H9 (cell line): ENCODE measurements at regions not wholly inside any gene's neighbourhood (a gene's known extent, or its start where the extent isn't known, plus 50 kb on each side); places are given as distances from the start of the nearest gene placed in this dataset.

Experiments
- DNase-seq: peaks from one replicate; pipeline ENCODE4 v3.0.0-alpha.2; 2017
- H2AFZ ChIP-seq: one replicate; pipeline ENCODE4 v1.6.1; 2013; ENCODE audit warnings: mild to moderate bottlenecking, low read length, control low read depth, moderate library complexity
- H2AK5ac ChIP-seq: 2 replicates; pipeline ENCODE4 v1.6.1; 2013; ENCODE audit warnings: low read length, control low read depth, mixed read lengths; ENCODE audit not compliant: insufficient read length
- H2BK120ac ChIP-seq: one replicate; pipeline ENCODE4 v1.6.1; 2013; ENCODE audit warnings: low read depth, mild to moderate bottlenecking, low read length, control low read depth, inconsistent platforms; ENCODE audit not compliant: poor library complexity, severe bottlenecking
- H2BK12ac ChIP-seq: 2 replicates; pipeline ENCODE4 v1.6.1; 2013; ENCODE audit warnings: low read length, control low read depth, mixed read lengths, low read depth; ENCODE audit not compliant: insufficient read length
- H2BK15ac ChIP-seq: 2 replicates; pipeline ENCODE4 v1.6.1; 2013; ENCODE audit warnings: low read depth, low read length, control low read depth
- H2BK20ac ChIP-seq: one replicate; pipeline ENCODE4 v1.6.1; 2013; ENCODE audit warnings: low read depth, mild to moderate bottlenecking, low read length, control low read depth, inconsistent platforms; ENCODE audit not compliant: poor library complexity, severe bottlenecking
- H2BK5ac ChIP-seq: 2 replicates; pipeline ENCODE4 v1.6.1; 2013; ENCODE audit warnings: low read length, control low read depth, mixed read lengths; ENCODE audit not compliant: insufficient read length
- H3K14ac ChIP-seq: 2 replicates; pipeline ENCODE4 v1.6.1; 2013; ENCODE audit warnings: low read length, control low read depth; ENCODE audit not compliant: insufficient read depth
- H3K18ac ChIP-seq: 2 replicates; pipeline ENCODE4 v1.6.1; 2013; ENCODE audit warnings: low read depth, mild to moderate bottlenecking, mixed read lengths, low read length, control low read depth; ENCODE audit not compliant: insufficient read length
- H3K23ac ChIP-seq: 2 replicates; pipeline ENCODE4 v1.6.1; 2013; ENCODE audit warnings: low read length, control low read depth, mixed read lengths, low read depth; ENCODE audit not compliant: insufficient read length
- H3K23me2 ChIP-seq: 2 replicates; pipeline ENCODE4 v1.6.1; 2013; ENCODE audit warnings: low read depth, mild to moderate bottlenecking, mixed read lengths, low read length, control low read depth; ENCODE audit not compliant: insufficient read length, poor library complexity, severe bottlenecking
- H3K27ac ChIP-seq: 2 replicates; pipeline ENCODE4 v1.5.1; 2013; ENCODE audit warnings: low read length, control low read depth, mixed read lengths, low read depth; ENCODE audit not compliant: insufficient read length
- H3K27me3 ChIP-seq: 2 replicates; pipeline ENCODE4 v1.6.1; 2013; ENCODE audit warnings: low read length, control low read depth, inconsistent platforms; ENCODE audit not compliant: insufficient read depth
- H3K4ac ChIP-seq: 2 replicates; pipeline ENCODE4 v1.6.1; 2013; ENCODE audit warnings: low read depth, mild to moderate bottlenecking, control low read depth, inconsistent platforms, low read length, moderate library complexity
- H3K4me1 ChIP-seq: 2 replicates; pipeline ENCODE4 v1.6.1; 2013; ENCODE audit warnings: low read length, control low read depth, inconsistent platforms; ENCODE audit not compliant: insufficient read depth
- H3K4me2 ChIP-seq: 2 replicates; pipeline ENCODE4 v1.6.1; 2013; ENCODE audit warnings: low read length, control low read depth, mixed read lengths; ENCODE audit not compliant: insufficient read length, insufficient read depth
- H3K56ac ChIP-seq: 2 replicates; pipeline ENCODE4 v1.6.1; 2013; ENCODE audit warnings: low read depth, mild to moderate bottlenecking, mixed read lengths, low read length, control low read depth; ENCODE audit not compliant: insufficient read length
- H3K79me1 ChIP-seq: 2 replicates; pipeline ENCODE4 v1.6.1; 2013; ENCODE audit warnings: low read depth, mild to moderate bottlenecking, moderate library complexity, low read length, control low read depth, inconsistent platforms; ENCODE audit not compliant: insufficient read depth, poor library complexity, severe bottlenecking
- H3K79me2 ChIP-seq: 2 replicates; pipeline ENCODE4 v1.6.1; 2013; ENCODE audit warnings: low read length, control low read depth, inconsistent platforms; ENCODE audit not compliant: insufficient read depth
- H3K9ac ChIP-seq: 2 replicates; pipeline ENCODE4 v1.6.1; 2013; ENCODE audit warnings: low read length, control low read depth, mixed read lengths; ENCODE audit not compliant: insufficient read length; ENCODE audit errors: extremely low read depth
- H3K9me3 ChIP-seq: one replicate; pipeline ENCODE4 v1.6.1; 2013; ENCODE audit warnings: low read depth, low read length, inconsistent platforms; ENCODE audit not compliant: control insufficient read depth
- H3T11ph ChIP-seq: one replicate; pipeline ENCODE4 v1.6.1; 2013; ENCODE audit warnings: mild to moderate bottlenecking, low read length, control low read depth, inconsistent platforms
- H4K20me1 ChIP-seq: one replicate; pipeline ENCODE4 v1.6.1; 2013; ENCODE audit not compliant: control insufficient read depth, insufficient read length, insufficient read depth
- H4K5ac ChIP-seq: 2 replicates; pipeline ENCODE4 v1.6.1; 2013; ENCODE audit warnings: low read depth, mild to moderate bottlenecking, mixed read lengths, low read length, control low read depth; ENCODE audit not compliant: insufficient read length
- H4K8ac ChIP-seq: replicated peaks from 2 replicates; pipeline ENCODE4 v1.6.1; 2013; ENCODE audit warnings: low read length, control low read depth, mixed read lengths, low read depth; ENCODE audit not compliant: insufficient read length
- H4K91ac ChIP-seq: 2 replicates; pipeline ENCODE4 v1.6.1; 2013; ENCODE audit warnings: low read depth, mild to moderate bottlenecking, moderate library complexity, mixed read lengths, low read length, control low read depth; ENCODE audit not compliant: insufficient read length
- H3K27ac Mint-ChIP-seq, 3 experiments: 2 replicates in 2 of 3; 3 replicates in 1 of 3; pipeline ENCODE4 v1.8.0; 2020 to 2021; ENCODE audit warnings: mixed read lengths in 3 of 3, mild to moderate bottlenecking in 1 of 3, moderate library complexity in 1 of 3
- H3K27me3 Mint-ChIP-seq: 2 replicates; pipeline ENCODE4 v1.8.0; 2021; ENCODE audit warnings: low read depth, mild to moderate bottlenecking, moderate library complexity, mixed read lengths
- H3K36me3 Mint-ChIP-seq, 3 experiments: 2 replicates in 2 of 3; 3 replicates in 1 of 3; pipeline ENCODE4 v1.8.0; 2020 to 2021; ENCODE audit warnings: low read depth in 3 of 3, mixed read lengths in 3 of 3; ENCODE audit not compliant: insufficient read depth in 1 of 3
- H3K4me1 Mint-ChIP-seq, 2 experiments: 2 replicates each; pipeline ENCODE4 v1.8.0; 2020; ENCODE audit warnings: mixed read lengths in 2 of 2
- H3K4me3 Mint-ChIP-seq, 2 experiments: 2 replicates in 1 of 2; 3 replicates in 1 of 2; pipeline ENCODE4 v1.8.0; 2020 to 2021; ENCODE audit warnings: mild to moderate bottlenecking in 2 of 2, mixed read lengths in 2 of 2, moderate library complexity in 1 of 2
- H3K9me3 Mint-ChIP-seq, 2 experiments: 2 replicates in 1 of 2; 3 replicates in 1 of 2; pipeline ENCODE4 v1.8.0; 2020; ENCODE audit warnings: mild to moderate bottlenecking in 2 of 2, mixed read lengths in 2 of 2, moderate library complexity in 1 of 2
- CTCF ChIP-seq: fragments of 200-600 bp; sonication (generic); conservative IDR thresholded peaks from 3 replicates; pipeline ENCODE4 v1.8.0; 2021; ENCODE audit warnings: antibody characterized with exemption, mild to moderate bottlenecking
- WGBS: extraction: QIAGEN DNeasy Blood & Tissue Kit; methylation state at CpG from one replicate; pipeline ENCODE4 v1.1.7; 2013; ENCODE audit warnings: missing lambda C conversion rate, low lambda C conversion rate, mixed read lengths; ENCODE audit not compliant: insufficient read length; ENCODE audit errors: extremely low coverage; 5-methylcytosine and 5-hydroxymethylcytosine counted together

DNA sequence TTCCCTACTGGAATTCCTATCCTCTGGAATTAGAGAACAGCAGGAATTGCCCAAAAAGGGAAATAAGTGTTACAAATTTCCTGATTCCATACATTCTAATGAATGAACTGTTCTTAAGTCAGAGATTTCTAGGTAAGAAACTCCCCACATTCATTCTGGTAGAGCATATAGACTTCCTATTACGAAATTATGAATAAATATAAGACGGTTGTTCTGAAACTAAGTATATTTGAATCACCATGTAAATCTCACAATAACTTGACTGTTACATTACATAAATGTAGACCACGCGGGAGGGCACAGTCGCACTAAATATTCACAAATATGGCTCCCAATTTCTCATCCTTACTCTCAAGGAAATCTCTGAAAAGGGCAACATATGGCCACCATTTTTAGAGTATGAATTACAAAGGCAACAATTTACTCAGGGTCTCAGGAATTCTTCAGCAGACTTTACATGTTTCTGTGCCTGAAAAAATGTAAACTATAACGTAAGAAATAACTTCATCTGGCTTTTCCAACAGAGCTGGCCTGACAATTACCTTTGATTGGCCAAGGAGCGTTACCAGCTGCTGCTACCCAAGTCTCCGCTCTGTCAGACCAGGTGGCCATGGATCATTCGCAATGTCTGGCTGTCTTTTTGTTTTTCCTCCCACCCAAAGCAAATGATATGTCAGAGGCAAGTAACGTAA lies 115.8 kb downstream of the MPP7 start:
- Histone ChIP-seq H2BK15ac (no peak overlapping the region), H3K56ac (no peak overlapping the region), H3K23ac (no peak overlapping the region), H2BK12ac (no peak overlapping the region), H3K79me1 (no peaks in the 10 kb centered on the region), H3K4me2 (no peak overlapping the region), H3K9ac (no peak overlapping the region), H2BK20ac (no peak overlapping the region), H2AFZ (no peak overlapping the region), H4K8ac (no peak overlapping the region), H3K27me3 (no peaks in the 10 kb centered on the region), H3K23me2 (no peaks in the 10 kb centered on the region), H3K18ac (no peak overlapping the region), H2BK5ac (no peak overlapping the region), H2AK5ac (no peak overlapping the region), H3K27ac (no peak overlapping the region), H3K79me2 (no peaks in the 10 kb centered on the region), H3K9me3 (no peaks in the 10 kb centered on the region), H2BK120ac (no peak overlapping the region), H3K14ac (no peak overlapping the region), H3K4ac (no peak overlapping the region), H3K4me1 (no peaks in the 10 kb centered on the region), H4K91ac (no peak overlapping the region), H3T11ph (no peak overlapping the region), H4K20me1 (no peaks in the 10 kb centered on the region), H4K5ac (no peak overlapping the region)
- DNase-seq, result no peak
- no peaks in the 10 kb centered on the region for H3K36me3 Mint-ChIP-seq
- no peaks in the 10 kb centered on the region for H3K27me3 Mint-ChIP-seq
- no peaks in the 10 kb centered on the region for H3K4me1 Mint-ChIP-seq
- no CpG with 5 or more reads among the region's 10 CpGs for WGBS
- no peak for TF ChIP-seq CTCF
- H3K27ac Mint-ChIP-seq, result no peak overlapping the region
- H3K4me3 Mint-ChIP-seq, result no peak overlapping the region
- no peaks in the 10 kb centered on the region for H3K9me3 Mint-ChIP-seq
